GM21367 (cell line): ENCODE measurements at regions not wholly inside any gene's neighbourhood (a gene's known extent, or its start where the extent isn't known, plus 50 kb on each side); places are given as distances from the start of the nearest gene placed in this dataset.

Source experiments
- ATAC-seq: cut with Tn5 transposase; IDR thresholded peaks from one replicate; pipeline ENCODE4 v1.9.1; 2021; ENCODE audit not compliant: unreplicated experiment

DNA sequence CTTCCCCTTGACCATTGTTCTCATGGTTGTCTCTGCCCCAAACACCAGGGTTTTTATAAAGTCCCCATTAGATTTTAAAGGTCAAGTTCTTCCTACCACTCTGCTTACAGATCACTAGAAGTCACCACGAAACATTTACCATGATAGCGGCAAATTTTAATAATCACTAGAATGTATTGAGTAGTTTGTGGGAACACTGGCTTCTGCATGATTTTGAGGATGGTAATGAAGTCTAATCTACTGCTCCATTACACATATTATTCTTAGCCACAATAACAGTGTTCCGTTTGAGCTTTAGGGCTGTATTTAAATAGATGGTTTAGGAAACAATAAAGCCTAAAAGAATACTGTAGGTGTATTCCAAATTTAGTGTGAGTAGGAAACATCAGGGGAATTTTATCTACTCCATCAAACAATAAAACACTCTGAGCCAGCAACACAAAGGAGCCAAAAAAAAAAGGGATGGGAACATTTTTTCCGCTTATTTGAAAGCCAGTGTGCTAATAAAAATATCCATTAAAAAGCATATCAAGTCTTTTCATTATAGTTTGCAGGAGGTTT is 49.7 kb downstream of the KLF12 start:
- no peak for ATAC-seq

DNA sequence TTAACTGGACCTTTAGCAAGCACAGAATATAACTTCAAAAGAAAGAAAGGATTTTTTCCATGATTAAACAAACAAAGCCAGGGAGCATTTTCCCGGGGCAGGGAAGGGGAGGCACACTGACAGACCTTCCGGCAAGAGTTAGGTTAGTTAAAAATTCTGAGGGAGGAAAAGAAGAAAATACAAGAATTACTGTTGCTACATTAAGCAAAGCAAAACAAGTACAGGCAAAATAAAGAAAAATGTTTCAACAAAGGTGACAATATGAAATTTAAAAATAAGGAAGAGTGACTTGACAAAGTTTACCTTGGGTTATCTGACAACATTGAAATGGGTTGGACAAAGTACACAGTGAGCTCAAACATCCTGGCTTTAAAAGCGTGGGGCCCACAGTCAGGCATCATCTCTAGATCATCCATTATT is 51.5 kb downstream of the KLF12 start:
- no peak for ATAC-seq

DNA sequence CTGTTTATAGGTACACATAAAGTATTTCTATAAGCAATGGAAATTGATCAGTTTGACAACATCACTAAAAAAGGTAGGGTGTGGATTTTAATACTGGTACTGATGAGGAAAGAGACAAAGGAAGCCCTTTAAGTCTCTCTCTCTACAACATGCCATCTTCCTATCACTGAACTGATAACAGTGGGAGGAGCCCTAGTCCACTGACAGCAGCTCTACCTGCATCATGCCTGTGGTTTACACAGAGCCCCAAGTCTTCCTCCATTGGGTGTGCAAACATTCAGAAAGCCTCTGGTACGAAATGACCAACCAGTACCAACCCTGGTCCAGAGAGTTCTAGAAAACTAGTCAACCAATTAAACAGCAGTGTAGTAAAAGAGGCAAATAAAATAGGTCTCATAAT is 53.4 kb downstream of the KLF12 start:
- ATAC-seq: no peak

DNA sequence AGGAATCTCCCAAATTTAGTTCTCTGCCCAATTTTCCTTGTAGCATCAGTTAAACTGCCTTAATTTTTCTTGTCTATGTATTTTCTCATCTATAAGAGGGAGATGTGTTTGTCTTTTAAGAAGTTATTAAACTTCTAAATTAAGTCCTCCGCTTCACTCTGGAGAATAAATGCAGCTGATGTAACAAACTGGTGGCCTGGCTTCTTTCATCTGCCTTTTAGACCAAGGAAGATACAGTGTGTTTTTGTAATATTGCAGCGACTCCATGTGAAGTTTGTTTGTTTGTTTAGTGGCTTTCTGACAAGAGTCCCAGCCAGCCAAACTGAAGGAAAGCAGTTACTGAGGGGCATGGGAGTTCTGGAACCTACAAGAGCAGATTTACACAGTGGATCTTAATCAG is 56.4 kb downstream of the KLF12 start:
- ATAC-seq: no peak

DNA sequence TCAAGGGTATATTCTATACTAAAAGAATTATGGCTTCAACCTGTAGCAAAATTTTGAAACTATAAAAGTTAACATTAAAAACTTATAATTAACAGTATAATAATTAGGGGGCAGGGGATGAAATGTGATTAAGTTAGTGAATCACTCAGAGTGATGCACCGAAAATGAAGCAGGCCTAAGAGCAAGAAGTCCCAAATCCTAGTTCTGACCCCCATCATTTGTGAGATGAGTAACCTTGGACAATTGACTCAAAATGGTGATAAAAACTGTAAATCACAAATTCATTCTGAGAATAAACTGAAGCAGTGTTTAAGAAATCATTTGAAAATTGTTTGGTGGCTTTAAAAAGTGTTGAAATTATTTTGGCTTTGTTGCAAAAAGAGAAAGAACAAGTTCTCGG is 56.8 kb downstream of the KLF12 start:
- ATAC-seq: no peak

DNA sequence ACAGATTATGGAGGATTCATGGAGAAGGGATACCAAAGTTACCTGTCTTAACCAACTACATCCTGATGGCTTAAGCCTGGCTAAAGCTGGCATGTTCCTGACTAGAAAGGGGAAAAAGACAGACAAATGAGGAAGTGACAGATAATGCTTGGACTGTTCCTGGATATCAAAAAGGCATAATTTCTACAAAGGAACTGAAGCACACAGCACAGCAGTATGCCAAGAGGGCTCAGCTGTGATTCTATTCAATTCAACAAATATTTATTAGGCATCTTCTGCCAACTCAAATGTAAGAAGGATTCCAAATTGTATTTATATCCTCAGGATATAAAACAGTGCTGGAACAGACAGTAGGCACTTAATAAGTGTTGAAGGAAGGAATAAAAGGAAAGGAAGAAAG is 59.5 kb downstream of the KLF12 start:
- ATAC-seq: no peak

- no peak for ATAC-seq
Observed at GRCh38 chr13:74073274-74073673, 60.9 kb downstream of the KLF12 start.

GRCh38 chr13:74070513-74070912 is 63.7 kb downstream of the KLF12 start:
- ATAC-seq: no peak

GRCh38 chr13:74070065-74070464 is 64.1 kb downstream of the KLF12 start:
- ATAC-seq: no peak

- no peak for ATAC-seq
Observed at GRCh38 chr13:74068471-74068870, 65.7 kb downstream of the KLF12 start.

- no peak for ATAC-seq
Observed at GRCh38 chr13:74067818-74068217, 66.4 kb downstream of the KLF12 start.

GRCh38 chr13:74066937-74067336 is 67.3 kb downstream of the KLF12 start:
- no peak for ATAC-seq

DNA sequence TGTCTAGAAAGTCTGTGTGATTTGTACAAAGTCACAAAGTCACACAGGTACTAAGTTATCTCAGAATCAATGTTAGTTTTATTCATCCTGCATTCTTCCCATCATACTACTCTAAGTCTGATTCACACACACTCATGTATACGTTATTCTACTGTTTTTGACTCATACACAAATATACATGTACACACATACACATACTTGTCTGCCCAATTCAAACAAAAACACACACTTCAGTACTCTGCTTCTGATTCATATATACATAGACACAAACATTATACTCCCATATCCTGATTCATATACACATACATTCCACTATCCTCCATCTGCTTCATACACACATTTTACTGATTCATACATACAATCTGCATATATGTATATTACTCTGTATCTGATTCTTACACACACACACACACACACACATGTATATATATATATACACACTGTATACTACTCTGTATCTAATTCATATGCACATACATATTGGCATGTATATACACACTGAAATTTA is 69.3 kb downstream of the KLF12 start:
- no peak for ATAC-seq

- no peak for ATAC-seq
Observed at GRCh38 chr13:74063533-74064100, 70.6 kb downstream of the KLF12 start.

DNA sequence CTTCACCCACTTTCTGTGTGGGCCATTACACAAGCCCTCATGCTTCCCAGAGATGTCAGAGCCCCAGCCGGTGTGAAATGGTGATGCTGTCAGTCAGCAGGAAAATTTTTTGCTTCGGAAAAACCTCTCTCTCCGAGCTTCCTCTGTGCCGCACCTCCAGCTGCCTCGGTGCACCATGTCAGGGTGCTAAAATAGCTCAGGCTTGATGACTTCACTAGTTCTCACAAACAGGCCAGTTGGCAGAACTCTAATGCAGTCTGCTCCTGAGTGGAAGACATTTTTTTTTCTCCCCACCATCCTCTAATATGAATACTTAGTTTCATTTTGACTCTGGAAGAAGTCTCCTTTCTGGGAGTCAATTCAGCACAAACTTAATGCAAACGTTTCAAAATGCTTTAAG is 71.3 kb downstream of the KLF12 start:
- peak; percentile 83 for ATAC-seq

- peak; percentile 80 for ATAC-seq
Observed at GRCh38 chr13:74061926-74062595, 72.1 kb downstream of the KLF12 start.

- no peak for ATAC-seq
Observed at GRCh38 chr13:74056801-74057542, 77.2 kb downstream of the KLF12 start.

- no peak for ATAC-seq
Observed at GRCh38 chr13:74052402-74052928, 81.7 kb downstream of the KLF12 start.

DNA sequence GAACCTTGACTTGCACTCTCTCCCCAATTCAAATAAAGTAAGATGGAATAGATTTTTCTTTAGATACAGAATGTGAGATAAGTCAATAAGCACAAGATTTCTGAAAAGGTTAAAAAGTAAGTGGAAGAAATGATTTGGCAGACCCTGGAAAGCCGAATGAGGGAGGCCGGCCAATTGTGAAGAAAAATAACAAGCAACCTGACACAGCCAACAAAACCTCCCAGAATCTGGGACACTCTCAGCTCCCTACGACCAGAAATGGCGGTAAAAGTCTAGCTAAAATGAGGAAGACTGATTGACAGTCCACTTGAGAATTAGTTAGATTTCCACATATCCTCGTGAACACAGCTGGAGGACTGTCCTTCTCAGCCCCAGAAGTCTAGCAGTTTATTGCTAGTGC is 85.4 kb downstream of the KLF12 start:
- ATAC-seq: no peak

GRCh38 chr13:74047931-74048600 is 86.1 kb downstream of the KLF12 start:
- no peak for ATAC-seq

DNA sequence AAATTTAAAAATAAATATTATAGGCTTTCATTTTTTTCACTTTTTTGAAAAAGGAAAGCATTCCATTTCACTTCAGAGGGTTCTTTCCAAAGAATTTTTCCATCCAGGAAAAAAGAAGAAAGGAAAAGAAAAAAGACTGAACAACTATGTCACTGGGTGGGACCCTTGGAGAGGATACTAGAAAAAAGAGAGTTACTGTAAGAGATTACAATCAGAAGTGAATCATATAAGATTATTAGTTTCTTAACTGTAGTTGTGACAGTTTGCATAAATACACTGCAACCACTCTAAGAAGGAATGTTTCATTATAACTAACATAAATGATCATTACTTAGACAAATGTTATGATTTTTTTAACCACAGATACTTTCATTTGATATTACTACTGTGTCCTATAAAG is 87.8 kb downstream of the KLF12 start:
- ATAC-seq: no peak
